Esophagus squamous epithelium (tissue), 5 donors: ENCODE measurements at regions not wholly inside any gene's neighbourhood (a gene's known extent, or its start where the extent isn't known, plus 50 kb on each side); places are given as distances from the start of the nearest gene placed in this dataset.

Source experiments
- DNase-seq: peaks from one replicate; lab custom pipeline; 2025; lab: John Stamatoyannopoulos, UW
- H3K27ac ChIP-seq, 4 donors: fragments of 200-600 bp; sonication (generic); one replicate each; pipeline ENCODE4 v1.5.1; 2016 to 2019; ENCODE audit warnings: mild to moderate bottlenecking in 1 of 4
- H3K27me3 ChIP-seq, 4 donors: fragments of 200-600 bp; sonication (generic); 1 replicate in 3 of 4; 2 replicates in 1 of 4; pipeline versions ENCODE4 v1.5.1 to v1.6.0; 2017 to 2021; ENCODE audit warnings: antibody characterized with exemption in 1 of 4
- H3K36me3 ChIP-seq, 3 donors: fragments of 200-600 bp; sonication (generic); one replicate each; pipeline ENCODE4 v1.5.1; 2016 to 2019
- H3K4me1 ChIP-seq, 3 donors: fragments of 200-600 bp; sonication (generic); one replicate each; pipeline ENCODE4 v1.5.1; 2017 to 2019
- H3K4me3 ChIP-seq, 4 donors: fragments of 200-600 bp; sonication (generic); 1 replicate in 3 of 4; 2 replicates in 1 of 4; pipeline ENCODE4 v1.5.1; 2016 to 2019; ENCODE audit warnings: mild to moderate bottlenecking in 2 of 4, moderate library complexity in 1 of 4
- H3K9me3 ChIP-seq, 3 donors: fragments of 200-600 bp; sonication (generic); one replicate each; pipeline ENCODE4 v1.5.1; 2016 to 2019
- POLR2A ChIP-seq, 4 donors: fragments of 450-650 bp; IDR thresholded peaks; one replicate each; pipeline ENCODE4 v1.6.1; 2017; ENCODE audit warnings: antibody characterized with exemption in 4 of 4, mild to moderate bottlenecking in 4 of 4, moderate library complexity in 3 of 4
- WGBS, 2 donors: methylation state at CpG; one replicate each; pipeline ENCODE4 v1.1.5; 2018; 5-methylcytosine and 5-hydroxymethylcytosine counted together
- intact Hi-C: fragments of 100-400 bp; cut with DNase I; formaldehyde crosslinking; loops from one replicate; pipeline ENCODE4 v1.15.0; 2022
- TF ChIP-seq, protein P1 (sequence below), 6 experiments: fragments of 450-650 bp in 4 of 6; fragments of 200-600 bp in 2 of 6; sonication (generic) in 2 of 6; IDR thresholded peaks; one replicate each; pipeline ENCODE4 v1.5.1; 2016 to 2019; ENCODE audit warnings: antibody characterized with exemption in 6 of 6, mild to moderate bottlenecking in 4 of 6, moderate library complexity in 4 of 6
- donor health status: DM: yes; HTN: yes; CAD: no.

DNA sequence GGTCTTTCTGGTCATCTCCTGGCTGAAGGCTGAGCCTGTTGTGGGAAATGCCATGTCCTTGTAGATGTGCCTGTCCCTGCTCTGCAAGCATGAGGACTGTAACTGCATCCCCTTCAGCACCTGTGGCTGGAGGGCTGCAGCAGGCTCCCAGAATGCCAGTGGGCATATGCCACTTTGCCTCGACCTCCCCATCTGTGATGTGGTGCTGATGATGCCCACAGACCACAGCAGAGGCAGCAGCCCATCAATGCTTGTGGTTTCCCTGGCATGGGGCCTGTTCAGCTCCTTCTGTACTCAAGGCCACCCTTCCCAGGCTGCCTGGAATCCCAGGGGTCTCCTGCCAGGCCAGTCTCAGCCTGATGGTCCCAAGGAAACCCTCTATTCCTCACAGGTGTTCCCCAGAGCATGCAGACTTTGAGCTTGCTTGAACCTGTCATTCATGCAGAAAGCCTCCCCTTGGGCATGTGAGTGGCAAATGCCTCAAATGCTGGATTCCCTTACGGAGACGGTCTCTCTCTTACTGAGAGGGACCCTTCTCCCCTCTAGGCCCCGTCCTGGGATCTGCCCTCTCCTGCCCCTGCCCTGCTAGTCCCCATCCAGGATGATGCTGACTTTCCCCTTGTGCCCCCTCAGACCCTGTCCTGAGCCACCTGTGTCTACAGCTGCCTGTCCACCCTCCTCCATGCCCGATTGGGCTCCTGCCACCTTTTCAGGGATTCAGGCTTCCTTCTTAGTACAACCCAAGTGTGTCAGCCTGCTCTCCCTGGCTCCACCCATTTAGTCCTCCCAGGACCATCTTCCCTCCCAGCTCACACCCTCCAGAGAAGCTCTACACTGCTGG is 50.9 kb upstream of the ANTXRL start:
- no peak for DNase-seq
- Histone ChIP-seq H3K27ac (no peak overlapping the region), H3K9me3 (no peaks in the 10 kb centered on the region), H3K27me3 (no peaks in the 10 kb centered on the region), H3K4me1 (no peaks in the 10 kb centered on the region), H3K36me3 (no peaks in the 10 kb centered on the region), H3K4me3 (no peak overlapping the region)
- TF ChIP-seq, protein P1, sequence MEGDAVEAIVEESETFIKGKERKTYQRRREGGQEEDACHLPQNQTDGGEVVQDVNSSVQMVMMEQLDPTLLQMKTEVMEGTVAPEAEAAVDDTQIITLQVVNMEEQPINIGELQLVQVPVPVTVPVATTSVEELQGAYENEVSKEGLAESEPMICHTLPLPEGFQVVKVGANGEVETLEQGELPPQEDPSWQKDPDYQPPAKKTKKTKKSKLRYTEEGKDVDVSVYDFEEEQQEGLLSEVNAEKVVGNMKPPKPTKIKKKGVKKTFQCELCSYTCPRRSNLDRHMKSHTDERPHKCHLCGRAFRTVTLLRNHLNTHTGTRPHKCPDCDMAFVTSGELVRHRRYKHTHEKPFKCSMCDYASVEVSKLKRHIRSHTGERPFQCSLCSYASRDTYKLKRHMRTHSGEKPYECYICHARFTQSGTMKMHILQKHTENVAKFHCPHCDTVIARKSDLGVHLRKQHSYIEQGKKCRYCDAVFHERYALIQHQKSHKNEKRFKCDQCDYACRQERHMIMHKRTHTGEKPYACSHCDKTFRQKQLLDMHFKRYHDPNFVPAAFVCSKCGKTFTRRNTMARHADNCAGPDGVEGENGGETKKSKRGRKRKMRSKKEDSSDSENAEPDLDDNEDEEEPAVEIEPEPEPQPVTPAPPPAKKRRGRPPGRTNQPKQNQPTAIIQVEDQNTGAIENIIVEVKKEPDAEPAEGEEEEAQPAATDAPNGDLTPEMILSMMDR (IDR thresholded peaks at IDR 0.05) = no peak
- TF ChIP-seq POLR2A (IDR thresholded peaks at IDR 0.05) = no peak
- 79 to 80% methylated on average over 4 to 5 of the region's 5 CpGs for WGBS, 2 donors
- intact Hi-C loops = no loop called here

DNA sequence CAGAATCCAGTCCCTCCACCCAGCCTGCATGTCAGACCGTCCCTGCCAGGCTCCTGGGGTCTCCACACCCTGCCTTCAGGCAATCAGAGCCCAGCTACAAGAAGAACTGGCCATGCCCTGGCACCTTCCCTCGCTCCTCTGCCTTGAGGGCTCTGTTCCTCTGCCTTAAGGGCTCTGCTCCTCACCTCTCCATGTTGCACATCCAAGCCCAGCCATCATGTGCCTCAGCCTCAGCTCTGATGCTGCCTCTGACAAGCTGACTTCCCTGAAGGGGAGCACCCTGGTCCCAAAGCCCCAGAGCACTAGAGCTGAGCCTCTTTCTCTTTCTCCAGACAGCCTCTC is 50.3 kb upstream of the ANTXRL start:
- H3K27ac ChIP-seq = no peak overlapping the region

DNA sequence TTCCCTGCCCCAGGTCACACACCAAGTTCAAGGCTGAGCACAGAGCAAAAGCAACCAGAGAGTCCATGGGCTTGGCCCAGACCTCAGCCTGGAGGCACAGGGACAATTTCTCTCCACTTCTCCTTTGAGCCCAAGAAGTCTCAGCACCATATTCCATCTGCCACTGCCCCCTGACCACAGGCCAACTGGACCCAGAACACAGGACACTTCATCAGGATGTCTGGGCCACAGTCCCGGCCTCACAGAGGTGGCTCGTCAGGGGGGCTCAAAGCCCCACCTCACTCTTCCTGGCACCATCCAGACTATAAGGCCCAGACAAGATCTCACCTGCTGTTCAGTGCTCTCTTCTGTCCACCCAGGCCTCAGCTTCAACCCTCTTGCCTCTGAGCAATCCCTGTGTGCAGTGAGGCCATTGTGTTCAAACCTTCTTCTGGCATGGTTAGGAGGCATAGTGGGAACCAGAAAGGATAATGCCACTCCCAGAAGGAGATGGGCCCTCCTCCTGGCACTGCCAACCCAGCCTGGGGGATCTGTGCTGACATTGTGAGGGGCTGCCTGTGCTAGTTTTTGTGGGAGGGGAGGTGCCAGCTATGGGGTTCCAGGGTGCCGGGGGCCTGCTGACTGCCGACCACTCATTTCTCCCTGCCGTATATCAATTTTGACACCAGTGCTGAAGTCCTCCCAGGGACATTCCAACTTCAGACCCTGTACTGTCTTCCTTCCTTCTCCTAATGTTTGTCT is 49.7 kb upstream of the ANTXRL start:
- intact Hi-C loops = no loop called here
- WGBS, 2 donors = 71 to 100% methylated on average over 3 of the region's 5 CpGs
- DNase-seq = no peak
- no peak for TF ChIP-seq POLR2A (IDR thresholded peaks at IDR 0.05)
- TF ChIP-seq, protein P1 (IDR thresholded peaks at IDR 0.05) = no peak
- peaks cover 0 to 2% (median 0%) of the 10 kb centered on the region in 3 donors for H3K9me3 ChIP-seq
- no peaks in the 10 kb centered on the region for H3K27me3 ChIP-seq
- no peaks in the 10 kb centered on the region for H3K4me1 ChIP-seq
- no peak overlapping the region for H3K4me3 ChIP-seq
- no peak overlapping the region for H3K27ac ChIP-seq
- H3K36me3 ChIP-seq = no peaks in the 10 kb centered on the region

More for the DNA sequence above, 50.3 kb upstream of the ANTXRL start:
- intact Hi-C loops = no loop called here
- WGBS, 2 donors = 71 to 79% methylated on average over 2 of the region's 2 CpGs
- no peaks in the 10 kb centered on the region for H3K27me3 ChIP-seq
- no peak for DNase-seq
- TF ChIP-seq POLR2A (IDR thresholded peaks at IDR 0.05) = no peak
- TF ChIP-seq, protein P1 (IDR thresholded peaks at IDR 0.05) = no peak
- no peaks in the 10 kb centered on the region for H3K4me1 ChIP-seq
- H3K4me3 ChIP-seq = no peak overlapping the region
- no peaks in the 10 kb centered on the region for H3K9me3 ChIP-seq
- no peaks in the 10 kb centered on the region for H3K36me3 ChIP-seq
